ENCODE measurements at regions not wholly inside any gene's neighbourhood (a gene's known extent, or its start where the extent isn't known, plus 50 kb on each side); places are given as distances from the start of the nearest gene placed in this dataset.
"Not testable (repeated sequence)": the region's sequence is repeated elsewhere in the genome, so short reads cannot be mapped to it uniquely, and the experiment has no call there.

- no peaks in the 10 kb centered on the region for H3K36me3 ChIP-seq (ENCODE audit: insufficient read depth, low read length)
- H3K4me3 ChIP-seq (ENCODE audit: low read depth in 1 of 2, low read length in 2 of 2): no peak overlapping the region
- no peak overlapping the region for H3K9ac ChIP-seq (ENCODE audit: low read length)
- no peak overlapping the region for H3K27ac ChIP-seq (ENCODE audit: low read depth, low read length)
- no peaks in the 10 kb centered on the region for H3K27me3 ChIP-seq (ENCODE audit: control insufficient read depth in 1 of 2, insufficient read depth in 2 of 2, low read length in 2 of 2)
- H3K4me1 ChIP-seq (ENCODE audit: insufficient read depth, low read length): no peaks in the 10 kb centered on the region
- H3K9me3 ChIP-seq (ENCODE audit: low read length): no peaks in the 10 kb centered on the region
These were observed 79.0 kb upstream of the CDH7 start for GRCh38 chr18:65671621-65672415.

GRCh38 chr18:65670145-65670544, 80.7 kb upstream of the CDH7 start:
- not testable (repeated sequence) for H3K27me3 ChIP-seq (ENCODE audit: control insufficient read depth in 1 of 2, insufficient read depth in 2 of 2, low read length in 2 of 2); H3K9me3 ChIP-seq (ENCODE audit: low read length); H3K36me3 ChIP-seq (ENCODE audit: insufficient read depth, low read length); H3K9ac ChIP-seq (ENCODE audit: low read length); H3K4me1 ChIP-seq (ENCODE audit: insufficient read depth, low read length); H3K4me3 ChIP-seq (ENCODE audit: low read depth in 1 of 2, low read length in 2 of 2); H3K27ac ChIP-seq (ENCODE audit: low read depth, low read length)

- H3K4me3 ChIP-seq (ENCODE audit: low read depth in 1 of 2, low read length in 2 of 2): no peak overlapping the region
- H3K36me3 ChIP-seq (ENCODE audit: insufficient read depth, low read length): no peaks in the 10 kb centered on the region
- H3K27me3 ChIP-seq (ENCODE audit: control insufficient read depth in 1 of 2, insufficient read depth in 2 of 2, low read length in 2 of 2): no peaks in the 10 kb centered on the region
- no peaks in the 10 kb centered on the region for H3K4me1 ChIP-seq (ENCODE audit: insufficient read depth, low read length)
- no peaks in the 10 kb centered on the region for H3K9me3 ChIP-seq (ENCODE audit: low read length)
- H3K9ac ChIP-seq (ENCODE audit: low read length): no peak overlapping the region
- no peak overlapping the region for H3K27ac ChIP-seq (ENCODE audit: low read depth, low read length)
These were observed 89.4 kb upstream of the CDH7 start for GRCh38 chr18:65661391-65661790.

DNA sequence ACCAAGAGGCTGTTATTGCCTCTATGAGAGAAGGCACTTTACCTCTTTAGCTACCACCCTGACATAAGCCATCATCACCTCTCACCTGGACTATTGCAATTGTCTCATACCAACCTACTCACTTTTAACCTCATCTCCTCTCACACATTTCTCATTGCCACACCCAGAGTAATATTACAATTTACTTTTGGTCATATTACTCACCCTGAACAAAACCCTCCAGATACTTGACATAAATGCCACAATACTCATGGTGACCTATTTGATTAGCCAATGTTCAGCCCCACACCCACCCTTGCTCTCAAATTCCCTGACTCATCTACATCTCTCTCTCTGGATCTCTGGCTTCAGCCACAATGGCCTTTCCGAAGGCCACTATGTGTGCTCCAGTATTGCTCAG, 90.9 kb upstream of the CDH7 start:
- H3K4me3 ChIP-seq (ENCODE audit: low read depth in 1 of 2, low read length in 2 of 2): no peak overlapping the region
- H3K27ac ChIP-seq (ENCODE audit: low read depth, low read length): no peak overlapping the region
- no peaks in the 10 kb centered on the region for H3K4me1 ChIP-seq (ENCODE audit: insufficient read depth, low read length)
- no peaks in the 10 kb centered on the region for H3K9me3 ChIP-seq (ENCODE audit: low read length)
- H3K9ac ChIP-seq (ENCODE audit: low read length): no peak overlapping the region
- H3K36me3 ChIP-seq (ENCODE audit: insufficient read depth, low read length): no peaks in the 10 kb centered on the region
- H3K27me3 ChIP-seq (ENCODE audit: control insufficient read depth in 1 of 2, insufficient read depth in 2 of 2, low read length in 2 of 2): no peaks in the 10 kb centered on the region

DNA sequence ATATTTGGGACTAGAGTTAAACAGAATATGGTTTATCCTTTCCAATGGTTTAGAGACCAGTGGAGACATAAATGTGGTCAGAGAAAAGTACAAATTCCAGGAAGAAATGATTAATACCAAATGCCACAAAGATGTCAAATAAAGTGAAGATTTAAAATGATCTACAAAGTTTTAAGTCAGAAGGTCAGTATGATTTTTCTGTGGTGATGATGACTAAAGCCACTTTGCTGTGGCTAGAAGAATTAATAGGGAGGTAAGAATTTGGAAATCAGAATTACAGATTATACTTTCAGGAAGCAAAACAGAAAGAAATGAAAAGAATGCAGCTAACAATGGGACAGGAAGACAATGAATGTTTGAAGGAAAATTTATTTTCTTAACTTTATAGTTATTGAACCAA, 91.5 kb upstream of the CDH7 start:
- no peaks in the 10 kb centered on the region for H3K4me1 ChIP-seq (ENCODE audit: insufficient read depth, low read length)
- no peak overlapping the region for H3K27ac ChIP-seq (ENCODE audit: low read depth, low read length)
- H3K9me3 ChIP-seq (ENCODE audit: low read length): no peaks in the 10 kb centered on the region
- H3K4me3 ChIP-seq (ENCODE audit: low read depth in 1 of 2, low read length in 2 of 2): no peak overlapping the region
- H3K27me3 ChIP-seq (ENCODE audit: control insufficient read depth in 1 of 2, insufficient read depth in 2 of 2, low read length in 2 of 2): no peaks in the 10 kb centered on the region
- no peak overlapping the region for H3K9ac ChIP-seq (ENCODE audit: low read length)
- no peaks in the 10 kb centered on the region for H3K36me3 ChIP-seq (ENCODE audit: insufficient read depth, low read length)

GRCh38 chr18:65651192-65651591, 99.6 kb upstream of the CDH7 start:
- H3K27ac ChIP-seq (ENCODE audit: low read depth, low read length): no peak overlapping the region
- no peak overlapping the region for H3K4me3 ChIP-seq (ENCODE audit: low read depth in 1 of 2, low read length in 2 of 2)
- H3K9me3 ChIP-seq (ENCODE audit: low read length): no peaks in the 10 kb centered on the region
- H3K36me3 ChIP-seq (ENCODE audit: insufficient read depth, low read length): no peaks in the 10 kb centered on the region
- no peak overlapping the region for H3K9ac ChIP-seq (ENCODE audit: low read length)
- no peaks in the 10 kb centered on the region for H3K27me3 ChIP-seq (ENCODE audit: control insufficient read depth in 1 of 2, insufficient read depth in 2 of 2, low read length in 2 of 2)
- H3K4me1 ChIP-seq (ENCODE audit: insufficient read depth, low read length): no peaks in the 10 kb centered on the region

- no peaks in the 10 kb centered on the region for H3K27me3 ChIP-seq (ENCODE audit: control insufficient read depth in 1 of 2, insufficient read depth in 2 of 2, low read length in 2 of 2)
- no peak overlapping the region for H3K9ac ChIP-seq (ENCODE audit: low read length)
- no peaks in the 10 kb centered on the region for H3K9me3 ChIP-seq (ENCODE audit: low read length)
- H3K36me3 ChIP-seq (ENCODE audit: insufficient read depth, low read length): no peaks in the 10 kb centered on the region
- H3K27ac ChIP-seq (ENCODE audit: low read depth, low read length): no peak overlapping the region
- no peak overlapping the region for H3K4me3 ChIP-seq (ENCODE audit: low read depth in 1 of 2, low read length in 2 of 2)
- no peaks in the 10 kb centered on the region for H3K4me1 ChIP-seq (ENCODE audit: insufficient read depth, low read length)
These were observed 118.6 kb upstream of the CDH7 start for GRCh38 chr18:65632236-65632635.

DNA sequence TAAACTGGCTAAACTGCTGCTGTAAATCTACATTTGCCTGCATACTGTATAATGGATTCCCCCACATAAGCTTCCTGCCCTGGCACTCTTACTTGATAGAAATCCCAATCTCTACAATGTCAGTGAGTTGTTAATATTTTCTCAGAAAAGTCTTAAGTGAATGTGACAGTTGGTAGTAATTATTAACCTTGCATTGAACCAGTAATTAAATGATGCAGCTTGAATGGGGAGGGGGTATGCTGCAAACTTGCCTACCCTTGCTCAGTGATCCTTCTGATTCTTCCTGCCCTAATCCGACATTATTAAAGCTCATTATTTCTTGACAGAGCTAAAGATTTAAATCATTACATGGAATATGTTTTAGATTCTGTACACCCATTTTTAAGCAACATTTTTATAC, 119.0 kb upstream of the CDH7 start:
- H3K4me1 ChIP-seq (ENCODE audit: insufficient read depth, low read length): no peaks in the 10 kb centered on the region
- H3K9me3 ChIP-seq (ENCODE audit: low read length): no peaks in the 10 kb centered on the region
- no peak overlapping the region for H3K9ac ChIP-seq (ENCODE audit: low read length)
- H3K27me3 ChIP-seq (ENCODE audit: control insufficient read depth in 1 of 2, insufficient read depth in 2 of 2, low read length in 2 of 2): no peaks in the 10 kb centered on the region
- no peaks in the 10 kb centered on the region for H3K36me3 ChIP-seq (ENCODE audit: insufficient read depth, low read length)
- no peak overlapping the region for H3K27ac ChIP-seq (ENCODE audit: low read depth, low read length)
- H3K4me3 ChIP-seq (ENCODE audit: low read depth in 1 of 2, low read length in 2 of 2): no peak overlapping the region

- H3K36me3 ChIP-seq (ENCODE audit: insufficient read depth, low read length): no peaks in the 10 kb centered on the region
- no peak overlapping the region for H3K4me3 ChIP-seq (ENCODE audit: low read depth in 1 of 2, low read length in 2 of 2)
- no peaks in the 10 kb centered on the region for H3K27me3 ChIP-seq (ENCODE audit: control insufficient read depth in 1 of 2, insufficient read depth in 2 of 2, low read length in 2 of 2)
- H3K4me1 ChIP-seq (ENCODE audit: insufficient read depth, low read length): no peaks in the 10 kb centered on the region
- no peak overlapping the region for H3K9ac ChIP-seq (ENCODE audit: low read length)
- H3K9me3 ChIP-seq (ENCODE audit: low read length): no peaks in the 10 kb centered on the region
- no peak overlapping the region for H3K27ac ChIP-seq (ENCODE audit: low read depth, low read length)
These were observed 122.4 kb upstream of the CDH7 start for GRCh38 chr18:65628390-65628789.

GRCh38 chr18:65623676-65624075, 127.1 kb upstream of the CDH7 start:
- Histone ChIP-seq H3K27ac (ENCODE audit: low read depth, low read length) (no peak overlapping the region), H3K36me3 (ENCODE audit: insufficient read depth, low read length) (no peaks in the 10 kb centered on the region), H3K9me3 (ENCODE audit: low read length) (no peaks in the 10 kb centered on the region), H3K4me3 (ENCODE audit: low read depth in 1 of 2, low read length in 2 of 2) (no peak overlapping the region), H3K27me3 (ENCODE audit: control insufficient read depth in 1 of 2, insufficient read depth in 2 of 2, low read length in 2 of 2) (no peaks in the 10 kb centered on the region), H3K9ac (ENCODE audit: low read length) (no peak overlapping the region), H3K4me1 (ENCODE audit: insufficient read depth, low read length) (no peaks in the 10 kb centered on the region)

DNA sequence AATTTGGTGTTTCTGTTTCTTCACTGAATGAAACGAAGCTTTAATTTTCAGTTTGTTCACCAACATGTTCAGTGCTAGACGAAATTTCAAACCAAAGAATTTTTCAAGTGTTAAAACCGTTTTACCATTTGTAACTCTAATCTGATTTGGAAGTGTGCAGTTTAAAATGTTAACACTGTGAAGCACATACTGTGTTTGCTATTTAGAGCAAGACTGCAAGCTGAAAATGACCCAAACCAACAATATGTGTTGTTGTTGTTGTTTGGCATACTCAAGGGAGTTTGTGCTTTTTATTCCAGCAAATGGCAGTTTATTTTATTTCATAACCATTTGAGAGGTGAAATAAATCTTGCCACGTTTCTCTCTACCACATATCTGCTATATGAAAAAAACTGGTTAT, 128.4 kb upstream of the CDH7 start:
- Histone ChIP-seq H3K9ac (ENCODE audit: low read length) (no peak overlapping the region), H3K27ac (ENCODE audit: low read depth, low read length) (no peak overlapping the region), H3K27me3 (ENCODE audit: control insufficient read depth in 1 of 2, insufficient read depth in 2 of 2, low read length in 2 of 2) (no peaks in the 10 kb centered on the region), H3K9me3 (ENCODE audit: low read length) (no peaks in the 10 kb centered on the region), H3K36me3 (ENCODE audit: insufficient read depth, low read length) (no peaks in the 10 kb centered on the region), H3K4me3 (ENCODE audit: low read depth in 1 of 2, low read length in 2 of 2) (no peak overlapping the region), H3K4me1 (ENCODE audit: insufficient read depth, low read length) (no peaks in the 10 kb centered on the region)

- Histone ChIP-seq H3K9me3 (ENCODE audit: low read length) (no peaks in the 10 kb centered on the region), H3K27me3 (ENCODE audit: control insufficient read depth in 1 of 2, insufficient read depth in 2 of 2, low read length in 2 of 2) (no peaks in the 10 kb centered on the region), H3K9ac (ENCODE audit: low read length) (no peak overlapping the region), H3K4me1 (ENCODE audit: insufficient read depth, low read length) (no peaks in the 10 kb centered on the region), H3K27ac (ENCODE audit: low read depth, low read length) (no peak overlapping the region), H3K4me3 (ENCODE audit: low read depth in 1 of 2, low read length in 2 of 2) (no peak overlapping the region), H3K36me3 (ENCODE audit: insufficient read depth, low read length) (no peaks in the 10 kb centered on the region)
These were observed 130.6 kb upstream of the CDH7 start for GRCh38 chr18:65620076-65620696.

All from muscle layer of colon (tissue), 2 donors.